GM12874 (cell line): ENCODE measurements at regions not wholly inside any gene's neighbourhood (a gene's known extent, or its start where the extent isn't known, plus 50 kb on each side); places are given as distances from the start of the nearest gene placed in this dataset.

Experiments
- CTCF ChIP-seq: IDR thresholded peaks from 2 replicates; pipeline ENCODE4 v1.5.1; 2011; ENCODE audit warnings: low read depth, mild to moderate bottlenecking, control low read depth, low read length, moderate library complexity; ENCODE audit not compliant: insufficient read depth

- TF ChIP-seq CTCF: no peak
These were observed 122.1 kb upstream of the SALL3 start for GRCh38 chr18:78857314-78858150.

GRCh38 chr18:78859686-78860085 is 119.9 kb upstream of the SALL3 start:
- no peak for TF ChIP-seq CTCF

- no peak for TF ChIP-seq CTCF
These were observed 119.5 kb upstream of the SALL3 start for GRCh38 chr18:78860117-78860516.

GRCh38 chr18:78861116-78861515 is 118.5 kb upstream of the SALL3 start:
- no peak for TF ChIP-seq CTCF

- TF ChIP-seq CTCF: no peak
These were observed 117.9 kb upstream of the SALL3 start for GRCh38 chr18:78861706-78862105.

- TF ChIP-seq CTCF: no peak
These were observed 117.2 kb upstream of the SALL3 start for GRCh38 chr18:78862395-78862794.

- TF ChIP-seq CTCF: no peak
These were observed 114.5 kb upstream of the SALL3 start for GRCh38 chr18:78865056-78865598.
